ENCODE measurements at regions not wholly inside any gene's neighbourhood (a gene's known extent, or its start where the extent isn't known, plus 50 kb on each side); places are given as distances from the start of the nearest gene placed in this dataset.

GRCh38 chr14:36052063-36052462 is 124.5 kb downstream of the PTCSC3 start:
- no peak for TF ChIP-seq CTCF (conservative IDR thresholded peaks at IDR 0.05; ENCODE audit: low read depth, low read length)
- no peak for TF ChIP-seq EZH2 (IDR thresholded peaks at IDR 0.05; ENCODE audit: low read length, unreplicated experiment)
- no peak for TF ChIP-seq EZH2phosphoT487 (IDR thresholded peaks at IDR 0.05; ENCODE audit: borderline replicate concordance, low read length)
